HUDEP-2 (cell line): ENCODE measurements at regions not wholly inside any gene's neighbourhood (a gene's known extent, or its start where the extent isn't known, plus 50 kb on each side); places are given as distances from the start of the nearest gene placed in this dataset.
A peak's percentile ranks its signal among the peaks of the same experiment; 100 is the strongest.

ENCODE experiments used
- DNase-seq, 76 experiments: peaks; one replicate each; lab custom pipeline; 2025; ENCODE audit not compliant: unreplicated experiment in 76 of 76; lab: John Stamatoyannopoulos, UW

DNA sequence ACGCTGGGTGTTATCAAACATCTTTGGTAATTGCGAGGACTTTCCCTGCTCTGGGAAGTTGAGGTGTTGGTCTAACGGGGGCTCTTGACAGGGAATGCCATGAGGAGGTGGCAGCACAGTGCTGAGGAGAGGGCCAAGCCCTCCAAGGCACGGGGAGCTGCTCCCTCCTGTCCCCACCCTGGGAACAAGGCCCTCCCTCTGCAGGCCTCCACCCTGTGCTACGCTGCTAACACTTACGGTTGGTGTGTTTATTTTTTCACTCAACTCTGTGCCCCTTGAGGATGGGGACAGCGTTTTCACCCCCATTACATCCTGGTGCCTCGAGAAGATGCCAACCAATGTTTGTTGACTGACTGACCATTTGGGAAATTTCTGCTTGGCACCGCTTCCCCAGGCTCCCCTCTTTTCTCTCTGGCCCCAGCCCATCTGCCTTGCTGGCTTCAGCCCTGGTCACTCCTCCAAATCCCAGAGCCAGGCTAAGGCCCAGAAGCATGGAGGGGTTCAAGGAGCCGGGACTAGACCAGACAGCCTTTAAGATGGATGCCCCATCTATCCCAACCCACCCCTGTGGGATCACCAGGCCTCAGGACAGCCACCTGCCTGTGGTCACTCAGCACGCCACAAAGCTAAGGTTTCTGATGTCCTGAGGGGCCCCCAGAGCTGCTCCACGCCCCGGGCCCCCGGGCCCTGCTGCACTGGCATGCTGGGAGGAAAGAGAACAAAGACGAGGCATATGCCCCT is 125.7 kb downstream of the BARX1 start:
- DNase-seq: no peak

DNA sequence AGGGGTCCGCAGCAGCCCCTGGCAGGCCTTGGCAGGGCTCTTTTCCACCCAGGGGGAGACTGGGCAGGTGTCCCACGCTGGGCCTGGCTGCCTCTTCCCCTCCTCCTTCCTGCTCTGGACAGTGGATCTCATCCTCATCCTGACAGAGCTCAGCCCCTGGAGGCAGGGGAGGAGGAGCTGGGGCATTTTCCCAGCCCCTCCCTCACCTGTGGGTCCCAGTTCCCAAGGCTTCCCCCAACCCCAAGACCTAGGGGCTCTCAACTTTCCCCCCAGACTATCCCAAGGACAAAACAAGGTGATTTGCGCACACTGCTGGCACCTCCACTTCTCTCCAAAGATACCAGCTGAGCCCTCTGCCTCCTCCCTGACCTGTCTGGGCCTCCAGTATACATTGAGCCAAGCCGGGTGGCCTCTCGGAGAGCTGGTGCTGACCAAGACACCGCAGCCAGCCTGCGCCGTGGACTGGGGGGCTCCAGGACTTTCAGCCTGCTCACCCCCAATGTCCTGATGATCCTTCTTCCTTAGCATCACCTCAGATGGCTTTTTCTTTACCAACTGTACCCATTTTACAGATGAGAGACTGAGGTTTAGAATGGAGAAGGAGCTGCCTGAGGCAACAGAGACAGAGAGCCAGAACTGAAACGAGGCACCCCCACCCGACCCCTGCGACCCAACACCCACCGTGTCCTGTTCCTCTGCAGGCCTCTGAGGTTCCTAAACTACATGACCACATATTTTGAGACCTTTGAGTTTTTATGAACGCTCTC is 126.6 kb downstream of the BARX1 start:
- DNase-seq: no peak

DNA sequence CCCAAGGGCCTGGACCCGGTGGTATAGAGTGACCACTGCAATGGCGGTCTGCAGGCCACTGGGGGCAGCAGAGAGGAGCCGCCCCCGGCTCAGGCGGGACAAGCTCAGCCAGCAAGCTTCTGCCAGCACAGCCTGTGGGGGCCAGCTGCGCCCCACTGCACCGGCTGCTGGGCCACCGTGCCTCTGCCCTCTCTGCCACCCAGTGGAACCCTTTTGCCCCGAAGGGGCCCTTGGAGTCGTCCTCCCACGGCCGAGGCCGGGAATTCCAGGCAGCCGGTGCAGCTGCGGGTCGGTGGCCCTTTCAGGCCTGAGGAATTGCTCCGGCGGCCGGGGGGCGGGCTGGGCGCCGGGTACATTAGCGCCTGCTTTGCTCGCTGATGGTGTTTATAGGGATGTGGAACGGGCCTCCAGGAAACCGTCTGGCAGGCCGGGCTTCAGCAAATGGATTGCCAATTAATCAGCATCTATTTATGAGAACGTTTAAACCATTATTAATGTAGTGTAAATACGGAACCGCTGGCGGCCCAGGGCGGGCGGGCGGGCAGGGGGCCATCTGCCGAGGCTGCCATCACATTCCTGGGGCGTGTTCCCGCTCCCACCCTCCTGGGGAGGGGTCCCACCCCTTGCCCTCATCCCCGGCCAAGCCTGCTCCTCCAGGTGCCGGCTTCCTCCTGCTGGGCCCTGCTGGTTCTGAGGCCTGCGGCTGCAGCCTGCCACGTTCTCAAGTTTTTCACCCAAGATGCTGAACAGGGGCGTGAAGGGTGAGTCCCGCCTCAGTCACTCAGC is 127.4 kb downstream of the BARX1 start:
- DNase-seq: peak in 19 of 76 experiments; percentile 3 to 42 (median 17)

DNA sequence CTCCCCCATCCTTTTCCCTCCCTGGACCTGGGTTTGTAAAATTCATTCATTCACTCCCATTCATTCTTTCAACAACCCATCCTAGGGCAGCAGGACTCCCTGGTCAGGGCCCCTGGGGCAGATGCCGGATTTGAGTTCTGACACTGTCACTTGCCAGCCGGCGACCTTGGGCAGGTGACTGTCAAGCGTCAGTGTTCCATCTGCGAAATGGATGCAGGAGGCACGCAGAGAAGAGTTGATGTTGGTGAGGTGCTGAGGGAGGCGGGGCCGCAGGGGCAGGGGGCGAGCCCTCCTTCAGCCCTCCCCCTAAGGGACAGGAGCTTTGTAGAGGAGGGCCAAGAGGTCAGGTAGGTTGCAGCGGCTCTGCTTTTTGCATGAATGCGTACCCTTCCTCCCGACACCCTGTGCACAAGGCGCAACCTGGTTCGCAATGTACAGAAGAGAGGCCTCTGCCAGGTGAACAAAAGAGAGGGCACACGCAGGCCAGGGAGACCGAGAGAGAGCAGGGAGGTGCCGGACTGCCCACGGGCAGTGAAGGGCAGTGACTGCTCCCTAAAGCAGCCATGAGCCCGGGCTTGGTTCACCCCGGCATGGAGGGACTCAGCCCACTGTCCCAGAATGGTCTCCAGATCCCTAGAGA is 128.1 kb downstream of the BARX1 start:
- DNase-seq: no peak

DNA sequence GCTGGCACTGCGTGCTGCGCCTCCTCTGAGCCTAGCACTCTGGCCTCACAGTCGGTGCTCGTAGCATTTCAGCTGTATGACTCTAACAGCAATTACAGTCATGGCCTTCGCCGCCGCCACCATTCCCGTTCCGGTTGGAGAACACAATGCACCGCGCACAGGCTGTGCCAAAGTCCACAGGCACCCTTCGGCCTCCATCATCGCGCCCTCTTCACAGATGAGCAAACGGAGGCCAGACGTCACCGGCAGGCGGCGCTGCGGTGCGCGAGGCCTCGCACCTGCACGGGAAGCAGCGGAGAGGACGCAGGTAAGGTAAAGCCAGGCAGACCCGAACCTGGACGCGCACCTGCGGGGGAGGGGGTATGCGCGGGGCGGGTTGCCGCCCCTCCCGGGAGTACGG is 128.9 kb downstream of the BARX1 start:
- DNase-seq: peak in 1 of 76 experiments; percentile 8

DNA sequence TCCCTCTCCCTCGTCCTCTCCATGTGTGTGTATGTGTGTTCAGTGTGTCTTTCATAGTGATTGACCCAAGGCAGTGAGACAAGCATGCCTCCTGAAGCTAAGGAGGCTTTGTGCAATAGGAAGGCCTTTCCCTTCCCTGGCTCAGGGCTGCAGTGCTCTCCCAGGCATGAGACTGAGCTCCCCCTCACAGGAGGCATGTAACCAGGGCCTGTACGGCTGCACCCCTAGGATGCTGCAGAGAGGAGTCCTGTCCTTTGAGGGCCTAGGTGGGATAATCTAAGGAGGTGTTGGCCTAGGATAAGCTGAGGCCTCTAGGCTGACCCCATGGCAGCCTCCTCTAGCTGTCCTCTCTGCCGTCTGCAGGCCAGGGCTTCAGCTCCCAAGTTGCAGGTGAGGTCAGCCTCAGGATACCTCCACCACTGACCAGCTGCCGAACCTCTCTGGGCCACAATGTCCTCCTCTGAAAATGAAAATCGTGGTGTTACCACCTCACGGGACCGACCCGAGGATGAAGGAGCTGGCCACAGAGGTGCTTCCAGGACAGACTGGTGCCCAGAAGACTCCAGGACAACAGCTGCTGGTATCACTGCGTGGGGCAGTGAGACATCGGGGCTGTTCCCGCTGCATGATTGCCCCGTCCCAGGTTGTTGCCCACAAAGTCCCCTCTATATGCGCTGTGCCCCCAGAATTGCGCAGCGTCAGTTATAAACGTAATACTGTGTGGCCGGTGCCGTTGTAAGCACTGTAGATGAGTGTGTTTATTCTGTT is 129.6 kb downstream of the BARX1 start:
- DNase-seq: no peak

DNA sequence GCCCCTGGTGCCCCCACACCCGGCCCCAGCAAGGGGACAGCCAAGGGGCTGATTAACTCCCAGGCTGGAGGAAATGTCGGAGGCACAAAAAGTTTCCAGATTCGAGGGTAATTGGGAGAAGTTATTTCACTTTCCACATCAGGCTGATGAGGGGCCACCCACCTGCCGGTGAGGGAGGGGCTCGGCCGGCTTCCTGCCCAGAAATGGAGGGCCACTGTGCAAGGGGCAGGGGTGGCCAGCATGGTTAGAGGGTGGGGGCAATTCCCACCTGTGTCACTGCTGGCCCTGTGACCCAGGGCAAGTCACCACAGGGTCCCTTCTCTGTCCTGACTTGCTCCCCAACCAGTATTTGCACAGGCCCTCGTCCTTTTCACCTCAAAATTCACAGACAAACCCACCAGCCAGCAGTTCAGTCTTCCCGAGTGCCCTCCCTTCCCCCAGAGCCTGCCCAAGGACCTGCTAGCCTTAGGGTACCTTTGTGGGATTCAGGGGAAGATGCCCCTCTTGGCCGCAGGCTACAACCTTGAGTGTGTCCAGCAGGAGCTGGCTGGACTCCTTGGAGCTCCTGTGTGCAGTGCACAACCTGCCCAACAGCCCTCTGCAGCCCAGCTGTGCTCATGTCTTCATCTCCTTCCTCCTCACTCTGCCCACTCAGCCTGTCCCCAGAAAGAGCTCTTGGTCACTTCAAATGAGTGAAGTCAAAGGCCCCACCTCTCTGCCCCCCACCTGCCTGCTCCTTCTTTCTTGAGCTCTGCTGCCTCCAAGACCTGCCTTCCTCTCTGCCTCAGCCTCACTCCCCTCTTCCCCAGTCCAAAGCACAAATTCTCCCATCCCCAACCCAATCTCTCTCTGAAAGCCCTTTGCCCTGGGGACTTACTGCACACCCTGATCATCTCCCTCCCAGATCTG is 130.5 kb downstream of the BARX1 start:
- no peak for DNase-seq

DNA sequence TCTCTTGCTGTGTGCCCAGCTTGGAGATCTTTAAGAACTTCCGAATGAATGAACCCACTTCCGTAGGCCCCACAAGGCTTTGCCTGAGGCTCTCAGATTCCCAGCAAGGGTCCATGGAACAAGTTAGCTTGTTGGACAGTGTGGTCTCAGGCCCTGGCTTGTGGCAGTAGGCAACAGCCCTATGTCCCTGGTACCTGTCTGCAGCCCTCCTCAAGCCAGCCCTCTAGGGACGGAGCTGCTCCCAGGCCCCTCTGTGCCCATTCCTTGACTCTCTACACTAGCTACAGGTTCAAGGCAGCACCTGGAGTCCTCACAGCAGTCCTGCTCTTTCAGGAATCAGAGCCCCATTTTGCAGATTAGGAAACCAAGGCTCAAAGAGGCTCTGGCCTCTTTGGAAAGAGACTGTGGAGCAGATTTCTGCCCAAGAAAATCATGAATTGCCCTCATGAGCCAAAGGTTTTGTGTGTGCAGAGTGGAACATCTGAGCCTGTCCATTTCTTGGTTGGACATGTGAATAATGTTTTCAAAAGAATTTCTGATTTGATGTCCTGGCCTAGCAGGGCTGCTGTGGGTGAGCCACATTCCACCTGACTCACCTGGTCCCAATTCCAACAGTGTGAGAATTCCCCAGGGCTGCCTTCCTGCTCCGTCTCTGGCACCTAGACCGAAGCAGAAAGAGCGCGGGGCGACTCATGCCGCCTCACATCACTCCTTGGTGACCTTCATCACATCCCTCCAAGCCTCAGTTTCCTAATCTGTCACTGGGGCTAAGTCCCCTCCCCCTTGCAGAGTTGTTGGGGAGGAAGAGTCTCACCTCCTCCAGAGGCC is 131.7 kb downstream of the BARX1 start:
- DNase-seq: no peak

DNA sequence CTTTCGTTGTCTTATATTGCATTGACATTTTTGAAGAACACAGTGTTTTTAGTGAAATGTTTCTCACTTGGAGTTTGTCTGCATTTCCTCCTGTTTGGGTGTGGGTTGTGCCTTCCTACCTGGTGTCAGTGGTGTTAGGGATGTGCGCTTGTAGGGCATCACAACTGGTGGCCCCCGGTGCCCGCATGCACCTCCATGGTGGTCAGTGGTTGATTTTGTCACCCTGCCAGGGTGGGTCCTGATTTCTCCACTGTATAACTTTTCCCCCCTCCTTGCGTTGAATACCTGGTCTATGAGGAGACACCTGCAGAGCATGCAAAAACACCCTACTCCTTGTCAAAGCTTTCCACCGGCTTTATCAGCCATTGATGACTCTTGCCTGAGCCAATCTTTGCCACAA is 132.9 kb downstream of the BARX1 start:
- no peak for DNase-seq

DNA sequence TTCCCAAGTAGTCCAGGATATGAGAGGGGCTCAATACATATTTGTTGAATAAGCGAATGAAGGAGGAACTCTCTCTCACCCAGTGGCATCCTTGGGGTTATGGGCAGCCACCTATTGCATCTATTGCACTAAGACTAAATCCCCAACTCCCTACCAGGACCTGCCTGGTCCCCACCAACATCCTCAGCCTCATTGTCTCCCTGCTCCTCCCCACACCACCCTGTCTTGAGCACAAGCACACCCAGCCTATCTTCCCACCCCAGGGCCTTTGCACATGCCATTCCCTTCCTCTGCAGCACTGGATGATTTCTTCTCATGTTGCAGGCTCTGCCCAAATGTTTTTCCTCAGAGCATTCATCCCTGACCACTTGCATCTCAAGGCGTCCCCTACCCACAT is 133.8 kb downstream of the BARX1 start:
- DNase-seq: no peak

DNA sequence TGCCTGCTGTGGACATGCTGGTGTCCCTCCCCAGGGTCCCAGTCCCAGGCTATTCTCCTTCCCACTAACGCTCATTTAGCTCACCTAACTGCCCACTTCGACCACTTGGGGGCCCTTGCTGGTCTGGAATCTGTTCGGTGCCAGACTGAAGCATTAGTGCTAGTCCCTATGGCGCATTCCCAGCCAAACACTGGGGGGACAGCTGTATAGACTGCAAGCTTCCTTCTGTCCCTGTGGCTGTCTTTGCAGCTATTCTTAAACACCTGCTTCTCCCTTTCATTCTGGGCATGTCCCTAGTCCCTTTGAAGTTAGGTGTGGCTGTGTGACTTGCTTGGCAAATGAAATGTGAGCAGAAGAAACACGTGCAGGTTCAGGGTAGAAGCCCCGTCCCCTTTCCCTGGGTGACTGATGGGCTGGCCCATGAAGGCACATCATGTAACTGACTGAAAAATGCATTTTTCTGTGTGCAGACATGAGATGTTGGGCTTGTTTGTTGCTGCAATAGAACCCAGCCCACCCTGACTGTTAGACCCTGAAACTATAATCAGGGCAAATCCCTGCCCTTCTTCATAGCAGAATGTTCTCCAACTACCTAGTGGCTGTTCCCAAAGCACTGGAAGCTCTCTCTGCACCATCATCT is 134.4 kb downstream of the BARX1 start:
- DNase-seq: peak in 2 of 76 experiments; percentile 1 to 8

DNA sequence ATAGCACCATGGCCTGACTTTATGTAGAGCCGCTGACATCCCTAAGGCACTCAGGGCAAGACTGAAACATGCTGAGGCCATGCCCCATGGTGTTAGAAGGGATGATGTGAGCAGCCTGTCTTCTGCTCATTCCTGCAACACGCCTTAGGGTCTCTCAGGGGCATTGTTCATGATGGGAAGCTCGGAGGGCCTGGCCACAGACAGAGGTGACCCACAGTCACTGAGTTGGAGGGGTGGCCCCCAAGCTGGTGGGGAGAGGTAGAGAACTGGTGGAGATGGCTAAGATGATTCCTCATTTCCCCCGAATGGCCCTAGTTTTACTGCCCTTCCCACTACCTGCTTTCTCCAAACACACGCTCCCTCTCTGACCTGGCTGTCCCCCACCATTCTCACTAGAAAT is 135.2 kb downstream of the BARX1 start:
- no peak for DNase-seq

DNA sequence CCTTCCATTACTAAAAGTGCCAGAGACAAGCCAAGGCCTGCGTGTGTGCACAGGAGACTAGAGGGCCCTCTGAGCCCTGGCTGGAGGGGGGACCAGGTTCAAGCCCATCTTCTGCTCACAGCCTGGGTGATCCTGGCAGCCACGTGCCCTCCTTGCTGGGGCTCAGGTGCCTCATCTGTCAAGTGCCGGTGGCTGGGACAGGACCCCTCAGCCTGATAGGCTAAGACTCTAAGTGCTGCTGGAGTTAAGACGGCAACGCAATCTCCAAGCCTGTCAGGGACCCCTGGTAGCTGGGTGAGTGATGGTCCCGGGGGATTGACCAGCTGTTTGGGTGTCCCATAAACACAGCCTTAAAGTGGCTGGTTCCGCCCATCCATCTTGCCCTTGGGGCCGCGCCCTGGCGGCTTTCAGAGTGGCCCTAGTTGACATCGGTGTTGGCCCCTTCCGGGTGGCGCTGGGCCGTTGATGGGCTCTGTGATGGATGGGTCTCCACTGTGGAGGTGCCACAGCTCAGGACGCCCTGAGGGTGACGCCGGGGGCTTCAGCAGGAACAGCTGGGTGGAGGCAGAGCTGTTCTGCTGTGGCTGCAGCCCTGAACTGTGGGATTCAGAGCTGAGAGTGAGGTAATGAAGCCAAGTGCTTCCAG is 136.2 kb downstream of the BARX1 start:
- DNase-seq: no peak

DNA sequence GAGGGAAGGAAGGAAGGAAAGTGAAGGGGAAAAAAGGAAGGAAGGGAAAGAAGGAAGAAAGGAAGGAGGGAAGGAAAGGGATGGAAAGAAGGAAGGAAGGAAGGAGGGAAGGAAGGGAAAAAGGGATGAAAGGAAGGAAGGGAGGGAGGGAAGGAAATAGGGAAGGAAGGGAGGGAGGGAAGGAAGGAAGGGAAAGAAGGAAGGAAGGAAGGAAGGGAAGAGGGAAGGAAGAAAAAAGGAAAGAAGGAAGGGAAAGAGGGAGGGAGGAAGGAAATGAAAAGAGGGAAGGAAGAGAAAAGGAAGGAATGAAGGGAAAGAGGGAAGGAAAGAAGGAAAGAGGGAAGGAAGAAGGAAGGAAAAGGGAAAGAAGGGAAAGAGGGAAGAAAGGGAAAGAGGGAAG is 136.9 kb downstream of the BARX1 start:
- no peak for DNase-seq

DNA sequence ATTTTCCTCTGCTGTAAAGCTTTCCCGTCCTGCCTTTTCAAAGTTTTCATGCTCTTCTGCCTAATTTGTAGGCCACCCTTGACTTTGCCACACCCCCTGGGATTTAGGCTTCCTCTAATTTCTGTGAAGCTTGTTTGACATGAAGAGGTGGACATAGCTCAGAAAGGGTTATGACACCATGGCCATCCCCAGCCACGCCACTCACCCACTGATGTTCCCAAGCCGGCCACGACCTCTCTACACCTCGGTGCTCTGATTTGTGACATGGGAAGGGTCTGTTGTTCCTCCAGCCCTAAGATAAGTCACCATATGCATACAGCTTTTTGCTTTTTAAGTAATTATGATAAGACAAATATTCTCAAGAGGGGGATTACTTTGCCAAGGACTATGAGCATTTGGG is 139.5 kb downstream of the BARX1 start:
- DNase-seq: no peak

DNA sequence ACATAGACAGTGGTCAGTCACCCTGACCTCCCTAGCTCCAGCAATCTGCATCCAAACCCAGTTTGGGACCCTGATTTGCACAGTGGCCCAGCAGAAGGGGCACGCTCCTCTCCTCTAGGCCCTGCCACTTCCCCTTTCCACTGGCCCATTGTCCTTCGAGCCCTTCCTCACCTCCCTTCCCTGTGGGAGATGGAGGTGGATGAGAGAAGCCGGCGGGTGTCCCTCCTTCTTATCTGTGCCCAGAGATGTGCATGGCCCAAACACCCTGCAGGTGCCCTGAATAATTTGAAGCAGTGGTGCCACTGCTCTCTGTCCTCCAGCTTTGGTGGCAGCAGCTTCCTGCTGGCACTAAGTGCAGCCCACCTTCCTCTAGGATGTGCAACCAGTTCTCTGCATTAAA is 140.0 kb downstream of the BARX1 start:
- no peak for DNase-seq
